ENCODE measurements at regions not wholly inside any gene's neighbourhood (a gene's known extent, or its start where the extent isn't known, plus 50 kb on each side); places are given as distances from the start of the nearest gene placed in this dataset.

GRCh38 chr3:34387826-34388564 is 589.6 kb downstream of the PDCD6IP start:
- intact Hi-C loops (cut with micrococcal nuclease), result loop anchor here (10.0 kb wide), 1 partner anchor 403 kb away; no protein-coding TSS in a partner anchor
- H3K4me1 Mint-ChIP-seq (ENCODE audit: insufficient read depth, unreplicated experiment), result no peaks in the 10 kb centered on the region
- peak; percentile 10 for DNase-seq (ENCODE audit: unreplicated experiment)
- ChIA-PET CTCF (interaction anchor here (0.6 to 1.3 kb wide), 2 partner anchors 505 to 516 kb away, joined by 3 to 5 read pairs; no protein-coding TSS in a partner anchor), POLR2A (interaction anchor here (0.7 kb wide), 1 partner anchor 9 kb away, joined by 3 read pairs; no protein-coding TSS in a partner anchor)
- no TSS peak for BruUV-seq (replicated peaks)
- H3K4me3 Mint-ChIP-seq (ENCODE audit: unreplicated experiment), result no peak overlapping the region
- H3K36me3 Mint-ChIP-seq (ENCODE audit: insufficient read depth, unreplicated experiment), result no peaks in the 10 kb centered on the region
- H3K27ac Mint-ChIP-seq (ENCODE audit: low read depth, unreplicated experiment), result no peak overlapping the region
- H3K27me3 Mint-ChIP-seq (ENCODE audit: insufficient read depth, unreplicated experiment), result peaks cover 14% of the 10 kb centered on the region
- TF ChIP-seq, protein P1, sequence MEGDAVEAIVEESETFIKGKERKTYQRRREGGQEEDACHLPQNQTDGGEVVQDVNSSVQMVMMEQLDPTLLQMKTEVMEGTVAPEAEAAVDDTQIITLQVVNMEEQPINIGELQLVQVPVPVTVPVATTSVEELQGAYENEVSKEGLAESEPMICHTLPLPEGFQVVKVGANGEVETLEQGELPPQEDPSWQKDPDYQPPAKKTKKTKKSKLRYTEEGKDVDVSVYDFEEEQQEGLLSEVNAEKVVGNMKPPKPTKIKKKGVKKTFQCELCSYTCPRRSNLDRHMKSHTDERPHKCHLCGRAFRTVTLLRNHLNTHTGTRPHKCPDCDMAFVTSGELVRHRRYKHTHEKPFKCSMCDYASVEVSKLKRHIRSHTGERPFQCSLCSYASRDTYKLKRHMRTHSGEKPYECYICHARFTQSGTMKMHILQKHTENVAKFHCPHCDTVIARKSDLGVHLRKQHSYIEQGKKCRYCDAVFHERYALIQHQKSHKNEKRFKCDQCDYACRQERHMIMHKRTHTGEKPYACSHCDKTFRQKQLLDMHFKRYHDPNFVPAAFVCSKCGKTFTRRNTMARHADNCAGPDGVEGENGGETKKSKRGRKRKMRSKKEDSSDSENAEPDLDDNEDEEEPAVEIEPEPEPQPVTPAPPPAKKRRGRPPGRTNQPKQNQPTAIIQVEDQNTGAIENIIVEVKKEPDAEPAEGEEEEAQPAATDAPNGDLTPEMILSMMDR (IDR thresholded peaks at IDR 0.05; ENCODE audit: unreplicated experiment), result no peak
- H3K9me3 Mint-ChIP-seq (ENCODE audit: unreplicated experiment), result no peaks in the 10 kb centered on the region

- no TSS peak for BruUV-seq (replicated peaks)
Observed at GRCh38 chr3:34388830-34389229, 590.4 kb downstream of the PDCD6IP start.

DNA sequence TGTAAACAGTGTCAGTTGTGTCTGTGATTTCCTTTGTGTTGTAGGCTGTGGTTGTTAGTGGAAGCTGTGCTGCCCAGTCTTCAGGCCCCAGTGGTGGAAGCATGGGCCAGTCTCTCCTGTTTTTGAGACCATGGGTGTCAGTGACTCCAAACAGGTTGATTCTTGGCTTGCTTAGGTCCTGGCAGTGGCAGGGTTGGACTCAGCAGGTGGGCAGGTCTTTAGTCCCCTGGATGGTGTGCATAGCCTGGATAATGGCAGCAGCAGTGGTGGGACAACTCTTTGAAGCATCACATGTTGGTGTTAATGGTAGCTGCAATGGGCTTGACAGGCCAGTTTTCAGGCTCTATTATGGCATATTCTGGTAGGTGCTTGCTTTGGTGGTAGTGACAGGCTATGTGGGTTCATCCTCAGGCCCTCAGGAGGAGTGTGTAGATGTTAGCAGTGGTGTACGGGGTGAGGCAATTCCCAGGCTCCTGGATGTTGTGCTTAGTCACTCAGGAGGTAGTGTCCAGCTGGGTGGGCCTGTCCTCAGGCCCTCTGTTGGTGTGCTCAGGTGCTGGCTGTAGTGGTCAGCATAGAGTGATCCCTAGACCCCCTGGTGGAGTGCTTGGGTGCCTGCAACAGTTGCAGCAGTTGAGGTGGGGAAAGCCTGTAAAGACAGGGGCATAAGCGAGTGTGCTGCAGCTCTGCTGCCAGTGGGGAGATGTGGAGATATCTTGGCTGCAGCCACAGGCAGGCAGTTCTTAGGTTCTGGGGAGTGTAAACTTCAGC is 596.7 kb downstream of the PDCD6IP start:
- no peak for DNase-seq (ENCODE audit: unreplicated experiment)
- no peaks in the 10 kb centered on the region for H3K4me1 Mint-ChIP-seq (ENCODE audit: insufficient read depth, unreplicated experiment)
- TF ChIP-seq, protein P1 (IDR thresholded peaks at IDR 0.05; ENCODE audit: unreplicated experiment), result no peak
- intact Hi-C loops (cut with micrococcal nuclease), result no loop called here
- no peak overlapping the region for H3K4me3 Mint-ChIP-seq (ENCODE audit: unreplicated experiment)
- H3K9me3 Mint-ChIP-seq (ENCODE audit: unreplicated experiment), result no peaks in the 10 kb centered on the region
- CTCF ChIA-PET, result no interaction called here
- no peaks in the 10 kb centered on the region for H3K36me3 Mint-ChIP-seq (ENCODE audit: insufficient read depth, unreplicated experiment)
- POLR2A ChIA-PET, result no interaction called here
- no peak overlapping the region for H3K27ac Mint-ChIP-seq (ENCODE audit: low read depth, unreplicated experiment)
- H3K27me3 Mint-ChIP-seq (ENCODE audit: insufficient read depth, unreplicated experiment), result peaks cover under 1% of the 10 kb centered on the region
- no TSS peak for BruUV-seq (replicated peaks)

More at GRCh38 chr3:34388830-34389229, 590.4 kb downstream of the PDCD6IP start:
- Mint-ChIP-seq H3K36me3 (ENCODE audit: insufficient read depth, unreplicated experiment) (no peaks in the 10 kb centered on the region), H3K4me3 (ENCODE audit: unreplicated experiment) (no peak overlapping the region), H3K4me1 (ENCODE audit: insufficient read depth, unreplicated experiment) (no peaks in the 10 kb centered on the region), H3K27ac (ENCODE audit: low read depth, unreplicated experiment) (no peak overlapping the region), H3K9me3 (ENCODE audit: unreplicated experiment) (no peaks in the 10 kb centered on the region), H3K27me3 (ENCODE audit: insufficient read depth, unreplicated experiment) (peaks cover 14% of the 10 kb centered on the region)
- intact Hi-C loops (cut with micrococcal nuclease), result loop anchor here (10.0 kb wide), 1 partner anchor 404 kb away; no protein-coding TSS in a partner anchor
- ChIA-PET POLR2A (interaction anchor here (0.7 kb wide), 1 partner anchor 159 kb away, joined by 4 read pairs; no protein-coding TSS in a partner anchor), CTCF (interaction anchor here (0.5 to 0.9 kb wide), 2 partner anchors 129 to 664 kb away, joined by 3 read pairs; no protein-coding TSS in a partner anchor)
- TF ChIP-seq, protein P1 (IDR thresholded peaks at IDR 0.05; ENCODE audit: unreplicated experiment), result no peak
- DNase-seq (ENCODE audit: unreplicated experiment), result no peak

DNA sequence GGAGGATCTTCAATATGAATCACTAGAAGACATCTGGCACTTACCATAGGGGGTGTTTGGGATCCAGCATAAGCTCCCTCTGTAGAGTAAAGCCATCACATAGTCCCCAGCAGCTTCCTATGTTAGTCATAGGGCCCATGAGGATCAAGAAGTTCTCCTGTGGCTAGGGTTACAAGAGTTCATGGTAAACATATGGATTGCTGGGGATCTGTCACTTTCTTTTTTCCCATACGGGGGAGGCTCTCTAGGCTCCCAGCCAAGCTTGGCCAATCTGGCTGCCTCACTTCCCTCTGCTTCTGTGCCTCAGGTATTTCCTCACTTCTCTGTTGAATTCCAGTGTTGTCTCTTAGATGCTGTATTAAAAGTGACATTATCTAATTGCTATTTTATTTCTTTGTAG is 597.9 kb downstream of the PDCD6IP start:
- POLR2A ChIA-PET, result no interaction called here
- Mint-ChIP-seq H3K9me3 (ENCODE audit: unreplicated experiment) (no peaks in the 10 kb centered on the region), H3K4me1 (ENCODE audit: insufficient read depth, unreplicated experiment) (no peaks in the 10 kb centered on the region), H3K27me3 (ENCODE audit: insufficient read depth, unreplicated experiment) (no peaks in the 10 kb centered on the region), H3K36me3 (ENCODE audit: insufficient read depth, unreplicated experiment) (no peaks in the 10 kb centered on the region), H3K27ac (ENCODE audit: low read depth, unreplicated experiment) (no peak overlapping the region), H3K4me3 (ENCODE audit: unreplicated experiment) (no peak overlapping the region)
- peak; percentile 70 for DNase-seq (ENCODE audit: unreplicated experiment)
- TF ChIP-seq, protein P1 (IDR thresholded peaks at IDR 0.05; ENCODE audit: unreplicated experiment), result no peak
- no TSS peak for BruUV-seq (replicated peaks)
- CTCF ChIA-PET, result no interaction called here
- intact Hi-C loops (cut with micrococcal nuclease), result no loop called here
